ENCODE measurements at regions not wholly inside any gene's neighbourhood (a gene's known extent, or its start where the extent isn't known, plus 50 kb on each side); places are given as distances from the start of the nearest gene placed in this dataset.

GRCh38 chr2:52334185-52334584 is 1302.3 kb upstream of the NRXN1 start:
- H3K27me3 ChIP-seq: no peaks in the 10 kb centered on the region
- DNase-seq: no peak
- no peak for TF ChIP-seq POLR2AphosphoS5 (IDR thresholded peaks at IDR 0.05)
- no peak for TF ChIP-seq POLR2A (IDR thresholded peaks at IDR 0.05)
- TF ChIP-seq EP300 (IDR thresholded peaks at IDR 0.05; ENCODE audit: low read depth): no peak
- no peak for TF ChIP-seq CTCF (IDR thresholded peaks at IDR 0.05)
- H3K4me3 ChIP-seq: no peak overlapping the region
- intact Hi-C loops (cut with DNase I; ENCODE audit: low total_unique reads) (no loop called here), in situ Hi-C loops (cut with MboI; ENCODE audit: low pct_ligation_motif_present in 1 of 4, low pct_unique_long_range_greater_than_20kb in 1 of 4, low sequenced_read_pairs in 3 of 4) (no loop called here)
- H3K9me3 ChIP-seq: no peaks in the 10 kb centered on the region
- no peaks in the 10 kb centered on the region for H3K4me1 ChIP-seq
- no peaks in the 10 kb centered on the region for H3K36me3 ChIP-seq
- WGBS, 2 donors (ENCODE audit: low coverage in 1 of 2): 57 to 73% methylated on average over 1 to 4 of the region's 4 CpGs
- H3K27ac ChIP-seq: no peak overlapping the region

GRCh38 chr2:52327641-52328040 is 1295.7 kb upstream of the NRXN1 start:
- in situ Hi-C loops (cut with MboI; ENCODE audit: low pct_ligation_motif_present in 1 of 4, low pct_unique_long_range_greater_than_20kb in 1 of 4, low sequenced_read_pairs in 3 of 4): no loop called here
- peaks cover 4 to 5% of the 10 kb centered on the region in 2 donors for H3K9me3 ChIP-seq
- no peaks in the 10 kb centered on the region for H3K4me1 ChIP-seq
- no peak for DNase-seq
- H3K27ac ChIP-seq: no peak overlapping the region
- TF ChIP-seq EP300 (IDR thresholded peaks at IDR 0.05; ENCODE audit: low read depth) (no peak), CTCF (IDR thresholded peaks at IDR 0.05) (no peak), POLR2A (IDR thresholded peaks at IDR 0.05) (no peak), POLR2AphosphoS5 (IDR thresholded peaks at IDR 0.05) (no peak)
- no peaks in the 10 kb centered on the region for H3K36me3 ChIP-seq
- H3K4me3 ChIP-seq: no peak overlapping the region
- WGBS, 2 donors (ENCODE audit: low coverage in 1 of 2): 89% methylated on average over 2 of the region's 2 CpGs; no CpG with 5 or more reads in 1 of the 2 donors
- intact Hi-C loops (cut with DNase I; ENCODE audit: low total_unique reads): no loop called here
- no peaks in the 10 kb centered on the region for H3K27me3 ChIP-seq

GRCh38 chr2:52314231-52314630 is 1282.3 kb upstream of the NRXN1 start:
- Histone ChIP-seq H3K27ac (no peak overlapping the region), H3K9me3 (no peaks in the 10 kb centered on the region), H3K27me3 (no peaks in the 10 kb centered on the region), H3K4me3 (no peak overlapping the region), H3K4me1 (no peaks in the 10 kb centered on the region), H3K36me3 (no peaks in the 10 kb centered on the region)
- in situ Hi-C loops (cut with MboI; ENCODE audit: low pct_ligation_motif_present in 1 of 4, low pct_unique_long_range_greater_than_20kb in 1 of 4, low sequenced_read_pairs in 3 of 4) (no loop called here), intact Hi-C loops (cut with DNase I; ENCODE audit: low total_unique reads) (no loop called here)
- TF ChIP-seq EP300 (IDR thresholded peaks at IDR 0.05; ENCODE audit: low read depth) (no peak), POLR2AphosphoS5 (IDR thresholded peaks at IDR 0.05) (no peak), POLR2A (IDR thresholded peaks at IDR 0.05) (no peak), CTCF (IDR thresholded peaks at IDR 0.05) (no peak)
- 68 to 96% methylated on average over 3 of the region's 3 CpGs for whole genome bisulfite sequencing, 2 donors (ENCODE audit: low coverage in 1 of 2)
- no peak for DNase-seq

- 75 to 76% methylated on average over 2 of the region's 2 CpGs for WGBS, 2 donors (ENCODE audit: low coverage in 1 of 2)
- in situ Hi-C loops (cut with MboI; ENCODE audit: low pct_ligation_motif_present in 1 of 4, low pct_unique_long_range_greater_than_20kb in 1 of 4, low sequenced_read_pairs in 3 of 4) (no loop called here), intact Hi-C loops (cut with DNase I; ENCODE audit: low total_unique reads) (loop anchor here (1.0 kb wide), 1 partner anchor 11 kb away; no protein-coding TSS in a partner anchor)
- Histone ChIP-seq H3K36me3 (no peaks in the 10 kb centered on the region), H3K4me1 (no peaks in the 10 kb centered on the region), H3K9me3 (no peaks in the 10 kb centered on the region), H3K27me3 (no peaks in the 10 kb centered on the region), H3K4me3 (no peak overlapping the region), H3K27ac (no peak overlapping the region)
- DNase-seq: no peak
- TF ChIP-seq CTCF (IDR thresholded peaks at IDR 0.05) (no peak), POLR2A (IDR thresholded peaks at IDR 0.05) (no peak), POLR2AphosphoS5 (IDR thresholded peaks at IDR 0.05) (no peak), EP300 (IDR thresholded peaks at IDR 0.05; ENCODE audit: low read depth) (no peak)
Observed at GRCh38 chr2:52312486-52312885, 1280.6 kb upstream of the NRXN1 start.

Measured in transverse colon (tissue), 4 donors.